ENCODE measurements at regions not wholly inside any gene's neighbourhood (a gene's known extent, or its start where the extent isn't known, plus 50 kb on each side); places are given as distances from the start of the nearest gene placed in this dataset.

DNA sequence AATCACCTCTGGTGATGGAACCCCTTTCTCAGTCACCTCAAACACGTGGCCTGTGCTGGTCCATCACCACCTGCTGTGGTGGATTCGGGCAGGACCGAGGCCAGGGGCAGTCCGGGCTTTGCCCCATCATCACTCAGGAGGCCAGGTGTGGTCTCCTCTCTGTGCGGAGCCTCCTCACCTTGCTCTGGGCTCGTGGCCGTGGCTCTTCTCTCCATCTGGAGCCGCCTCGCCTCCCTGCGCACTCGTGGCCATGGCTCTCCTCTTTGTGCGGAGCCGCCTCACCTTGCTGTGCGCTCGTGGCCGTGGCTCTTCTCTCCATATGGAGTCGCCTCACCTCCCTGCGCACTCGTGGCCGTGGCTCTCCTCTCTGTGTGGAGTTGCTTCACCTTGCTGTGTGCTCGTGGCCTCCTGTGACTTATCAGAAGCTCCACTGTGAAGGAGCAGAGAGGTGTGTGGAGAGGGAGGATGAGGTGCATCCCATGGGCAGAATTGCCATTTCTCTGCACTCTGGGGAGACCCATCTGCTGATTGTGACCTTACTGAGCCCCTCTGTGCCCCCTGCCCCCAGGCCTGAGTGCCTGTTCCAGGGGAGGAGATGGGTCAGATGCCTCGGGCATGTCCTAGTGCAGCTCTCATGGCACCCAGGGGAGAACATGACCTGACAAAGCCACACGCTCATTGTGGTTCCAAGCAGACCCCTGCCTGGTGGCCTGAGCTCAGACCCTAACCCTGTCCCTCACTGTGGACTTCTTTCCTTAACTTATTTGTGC lies 276.6 kb upstream of the IRX2 start:
- no peak for DNase-seq

DNA sequence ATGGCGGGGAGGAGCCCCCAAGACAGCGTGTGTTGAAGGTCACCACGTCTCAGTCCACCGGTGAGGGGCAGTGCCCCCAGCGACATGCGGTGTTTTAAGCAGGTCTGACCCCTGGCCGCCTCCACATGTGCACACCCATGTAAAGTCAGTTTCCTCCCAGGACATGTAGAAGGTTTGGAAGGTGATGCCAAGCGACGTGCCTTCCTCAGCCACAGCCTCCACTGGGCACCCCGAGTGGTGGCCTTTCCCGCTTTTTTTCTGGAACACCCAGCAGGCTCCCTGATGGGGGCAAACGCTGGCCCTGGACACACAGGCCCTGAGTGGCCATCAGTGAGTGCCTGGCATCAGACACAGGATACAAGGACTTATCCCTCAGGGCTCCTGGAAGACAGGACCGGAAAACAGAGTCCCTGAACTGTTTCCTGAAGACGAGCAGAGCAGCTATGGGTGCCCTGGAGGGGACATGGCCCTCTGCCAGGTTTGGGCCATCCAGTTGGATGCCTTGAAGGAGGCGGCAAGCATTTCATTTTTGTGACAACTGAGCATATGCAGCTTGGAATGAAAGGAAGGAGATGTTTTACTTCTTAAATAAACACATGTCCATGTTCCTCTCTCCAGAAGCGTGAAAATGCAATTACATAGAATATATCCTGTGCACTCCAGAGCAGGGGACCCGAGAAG lies 275.8 kb upstream of the IRX2 start:
- DNase-seq, result no peak

DNA sequence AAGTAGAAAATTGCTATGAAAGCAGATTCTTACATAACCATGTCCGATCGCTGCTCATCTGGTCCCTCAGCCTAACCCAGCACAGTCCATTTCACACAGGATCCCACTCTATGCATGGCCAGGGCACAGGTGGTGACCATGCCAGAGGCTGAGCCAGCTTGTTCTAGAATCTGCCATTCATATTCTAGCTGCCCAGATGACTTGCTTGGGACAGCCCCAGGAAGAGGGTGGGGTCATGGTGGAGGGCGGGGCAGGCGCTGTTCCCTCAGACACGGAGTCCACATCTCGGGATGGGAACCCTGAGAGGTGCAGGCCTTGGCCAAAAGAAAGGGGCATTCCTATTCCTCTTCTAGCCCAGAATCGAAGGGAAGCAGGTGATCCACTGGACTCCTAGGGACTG lies 275.2 kb upstream of the IRX2 start:
- DNase-seq, result no peak

DNA sequence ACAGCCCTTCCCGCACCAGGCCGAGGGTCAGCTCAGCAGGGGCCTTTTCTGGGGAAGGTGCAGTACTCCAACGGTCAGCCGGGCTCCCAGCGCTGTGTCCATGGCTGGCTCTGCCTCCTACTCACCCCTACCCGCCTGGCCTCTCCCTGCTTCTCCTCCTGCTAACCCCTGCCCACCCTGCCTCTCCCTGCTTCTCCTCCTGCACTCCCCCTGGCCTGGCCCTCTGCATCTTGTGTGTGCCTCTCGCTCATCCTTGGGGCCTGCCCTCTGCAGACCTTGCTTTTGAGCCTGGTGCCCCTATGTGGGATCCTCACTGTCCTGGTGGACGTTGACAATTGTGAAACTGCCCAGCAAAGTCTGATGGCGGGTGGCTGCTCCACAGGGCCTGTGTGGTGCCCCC lies 274.6 kb upstream of the IRX2 start:
- DNase-seq, result no peak

DNA sequence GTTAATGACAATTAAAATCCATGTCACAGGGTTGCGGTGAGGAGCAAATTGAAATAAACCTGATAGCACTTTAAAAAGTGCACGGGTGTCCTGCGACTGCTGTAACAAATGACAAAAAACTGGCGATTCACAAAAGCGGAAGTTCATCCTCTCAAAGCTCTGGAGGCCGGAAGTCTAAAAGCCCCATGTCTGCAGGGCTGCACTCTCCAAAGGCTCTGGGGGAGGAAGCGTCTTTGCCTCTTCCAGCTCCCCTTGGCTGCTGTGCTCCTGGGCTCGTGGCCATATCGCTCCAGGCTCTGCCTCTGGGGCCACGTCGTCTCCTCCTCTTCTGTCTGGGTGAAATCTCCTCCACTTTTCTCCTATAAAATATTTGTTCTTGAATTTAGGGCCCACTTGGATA lies 273.9 kb upstream of the IRX2 start:
- DNase-seq, result no peak

DNA sequence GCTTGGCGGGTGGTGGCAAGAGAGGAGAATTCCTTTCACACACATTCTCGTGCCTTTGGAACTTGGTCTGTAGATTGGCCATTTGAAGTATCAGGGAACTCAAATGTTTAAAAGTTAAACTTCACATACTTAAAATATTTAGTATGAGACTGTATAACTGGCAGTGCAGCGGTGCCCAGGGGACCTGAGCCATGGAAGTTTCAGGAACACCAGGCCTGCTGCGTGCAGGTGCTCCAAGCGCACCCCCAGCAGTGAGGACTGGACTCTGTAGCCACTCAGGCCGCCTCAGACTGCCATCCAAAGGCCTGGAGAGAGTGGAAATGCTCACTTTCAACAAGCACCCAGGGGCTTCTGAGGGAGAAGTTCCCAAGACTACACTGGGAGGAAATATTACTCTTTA lies 273.5 kb upstream of the IRX2 start:
- DNase-seq, result no peak

DNA sequence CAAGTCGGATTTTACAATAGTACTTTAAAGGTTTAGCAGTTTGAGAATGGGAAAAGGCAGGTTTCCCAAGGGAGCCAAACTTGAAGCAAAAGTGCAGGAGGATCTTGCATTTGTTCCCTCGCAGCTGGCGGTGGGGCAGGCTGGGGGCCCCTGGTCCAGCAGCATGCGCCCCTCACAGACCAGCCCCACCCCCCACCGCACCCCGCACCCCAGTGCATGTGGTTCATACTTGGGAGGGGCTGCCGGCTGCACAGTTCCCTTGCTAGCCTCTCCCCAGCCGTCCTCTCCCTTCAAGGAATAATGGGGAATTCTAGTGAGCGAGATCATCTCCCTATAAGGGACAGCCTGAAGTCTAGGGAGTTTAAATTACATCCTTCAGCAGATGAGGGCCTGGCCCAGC lies 273.1 kb upstream of the IRX2 start:
- DNase-seq, result no peak

DNA sequence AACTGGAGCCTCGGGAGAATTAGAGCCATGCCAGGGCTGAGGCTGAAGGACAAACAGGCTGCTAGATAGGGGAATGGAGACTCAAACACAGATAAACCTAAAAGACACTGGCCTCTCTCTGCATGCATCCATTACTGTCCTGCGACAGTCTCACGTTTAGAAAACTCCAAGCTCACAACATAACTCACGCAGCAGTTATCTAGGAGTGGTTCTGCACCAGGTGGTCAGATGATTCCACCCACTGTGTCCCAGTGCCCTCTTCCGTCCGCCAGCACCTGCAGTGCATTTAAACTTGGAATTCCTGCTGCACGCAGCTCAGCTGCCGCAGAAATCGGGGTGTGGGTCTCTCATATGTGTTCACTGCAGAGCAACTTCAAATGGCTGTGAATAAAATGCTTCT lies 272.6 kb upstream of the IRX2 start:
- no peak for DNase-seq

DNA sequence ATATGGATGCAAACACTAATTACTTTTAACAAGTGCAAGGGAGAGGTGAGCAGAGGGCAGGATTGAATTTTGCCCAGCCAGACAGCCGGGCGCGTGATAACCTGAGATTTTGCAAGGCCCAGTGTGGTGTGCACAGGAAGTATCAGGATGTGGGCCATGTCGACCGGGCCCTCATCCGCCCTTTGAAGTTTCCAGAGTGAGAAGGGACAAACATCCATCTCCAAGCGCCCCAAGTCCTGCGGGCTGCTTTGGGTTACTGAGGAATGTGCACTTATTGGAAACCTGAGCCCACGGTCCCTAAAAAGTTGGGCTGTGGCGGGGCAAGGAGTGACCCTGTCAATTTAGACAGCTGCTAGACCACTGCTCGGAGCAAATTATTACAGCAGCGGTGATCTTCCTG lies 272.2 kb upstream of the IRX2 start:
- no peak for DNase-seq

DNA sequence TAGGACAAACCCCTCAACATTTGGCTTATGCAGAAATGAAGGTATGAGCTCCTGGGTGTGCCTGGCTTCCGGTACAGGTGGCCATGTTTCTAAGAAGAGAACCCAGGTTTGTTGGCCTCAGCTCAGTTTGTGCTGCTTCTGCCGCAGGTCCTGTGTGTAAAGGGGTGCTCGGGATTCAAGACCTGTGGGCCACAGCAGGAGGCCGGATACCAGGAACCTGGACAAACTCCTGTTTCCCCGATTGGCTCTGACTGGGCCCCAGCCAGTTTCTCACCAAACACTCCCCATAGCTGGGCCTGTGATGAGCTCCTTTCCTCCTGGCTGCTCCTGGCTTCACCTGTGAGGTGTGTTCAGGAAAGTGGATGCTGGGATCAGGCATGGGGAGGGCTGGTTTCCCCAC lies 271.2 kb upstream of the IRX2 start:
- DNase-seq, result no peak

DNA sequence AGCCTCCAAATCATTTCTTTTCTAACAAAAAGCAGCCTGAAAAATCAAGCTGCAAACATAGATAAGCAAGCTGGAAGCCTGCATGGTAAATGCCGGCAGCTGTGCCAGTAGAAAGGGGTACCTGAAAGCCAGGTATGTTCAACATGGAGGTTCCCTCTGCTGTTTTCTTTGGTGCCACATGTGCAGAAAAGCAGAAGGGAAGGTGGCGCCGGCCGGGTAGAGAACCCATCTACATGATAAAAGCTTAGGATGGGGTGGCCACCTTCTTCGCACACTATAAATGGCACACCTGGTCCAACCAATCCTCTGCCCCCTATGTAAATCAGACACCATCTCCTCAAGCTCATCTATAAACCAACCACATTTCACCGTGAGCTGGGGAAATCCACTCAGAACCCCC lies 268.9 kb upstream of the IRX2 start:
- DNase-seq, result no peak

DNA sequence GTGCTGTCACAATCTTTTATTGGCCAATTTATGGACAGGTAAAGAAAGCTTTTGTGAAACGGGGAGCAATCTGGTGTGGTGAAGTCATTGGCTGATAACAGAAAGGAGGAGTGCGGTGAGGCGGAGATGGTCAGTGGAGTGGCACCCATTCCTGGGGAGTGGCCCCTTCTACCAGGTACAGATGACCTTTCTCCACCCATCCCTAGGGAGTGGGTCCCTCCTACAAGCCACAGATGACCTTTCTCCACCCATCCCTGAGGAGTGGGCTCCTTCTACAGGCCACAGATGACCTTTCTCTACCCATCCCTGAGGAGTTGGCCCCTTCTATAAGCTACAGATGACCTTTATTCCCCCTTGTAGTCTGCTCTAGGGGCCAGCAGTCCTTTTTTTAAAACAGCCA lies 267.6 kb upstream of the IRX2 start:
- no peak for DNase-seq

DNA sequence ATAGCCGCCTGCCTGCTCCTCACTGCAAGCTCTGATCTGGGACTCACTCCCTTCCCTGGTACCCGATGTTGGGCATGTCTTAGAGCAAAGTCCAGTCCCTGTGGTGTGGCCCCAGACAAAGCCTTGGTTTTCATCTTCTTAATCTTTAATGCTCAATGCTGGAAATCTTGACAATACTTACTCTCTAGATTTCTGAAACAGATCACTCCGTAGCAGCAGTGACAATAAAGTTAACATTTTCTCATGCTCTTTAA lies 260.2 kb upstream of the IRX2 start:
- no peak for DNase-seq

DNA sequence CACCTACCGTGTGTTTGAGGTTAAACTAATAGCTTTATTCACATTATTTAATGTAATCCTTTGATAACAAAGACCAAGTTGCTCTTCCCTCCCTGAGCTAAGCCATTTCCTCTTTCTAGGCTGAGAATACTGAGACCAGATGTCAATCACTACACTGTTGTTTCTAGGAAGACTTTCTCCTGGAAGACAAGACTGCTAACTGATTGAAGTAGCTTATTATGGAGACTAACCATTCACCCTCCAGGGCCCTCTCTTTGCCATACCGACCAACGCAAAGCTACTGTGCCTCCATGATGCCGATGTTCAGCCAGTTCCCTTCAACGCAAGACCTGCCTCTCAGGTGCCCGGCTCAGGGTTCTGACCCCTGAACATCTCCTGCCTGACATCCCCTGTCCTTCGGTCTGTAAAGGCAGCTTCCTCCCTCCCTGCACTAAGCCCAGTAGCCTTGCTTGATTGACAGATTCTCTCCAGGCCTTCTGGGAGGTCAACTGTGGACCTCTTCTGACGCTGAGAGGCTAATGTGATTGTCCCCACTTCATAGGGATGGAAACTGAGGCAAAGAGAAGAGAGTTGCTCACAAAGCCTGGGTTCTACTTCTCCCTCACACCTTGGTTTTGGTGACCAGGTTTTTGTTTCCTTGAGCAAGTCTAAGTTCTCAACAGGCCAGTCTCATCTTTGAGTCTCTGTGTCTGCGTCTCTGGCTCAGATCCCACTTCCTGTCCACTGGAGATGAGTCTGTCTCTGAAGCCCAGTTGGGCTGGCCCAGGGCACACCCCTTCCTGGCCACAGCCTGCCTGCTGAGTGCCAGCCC lies 259.7 kb upstream of the IRX2 start:
- DNase-seq, result no peak

DNA sequence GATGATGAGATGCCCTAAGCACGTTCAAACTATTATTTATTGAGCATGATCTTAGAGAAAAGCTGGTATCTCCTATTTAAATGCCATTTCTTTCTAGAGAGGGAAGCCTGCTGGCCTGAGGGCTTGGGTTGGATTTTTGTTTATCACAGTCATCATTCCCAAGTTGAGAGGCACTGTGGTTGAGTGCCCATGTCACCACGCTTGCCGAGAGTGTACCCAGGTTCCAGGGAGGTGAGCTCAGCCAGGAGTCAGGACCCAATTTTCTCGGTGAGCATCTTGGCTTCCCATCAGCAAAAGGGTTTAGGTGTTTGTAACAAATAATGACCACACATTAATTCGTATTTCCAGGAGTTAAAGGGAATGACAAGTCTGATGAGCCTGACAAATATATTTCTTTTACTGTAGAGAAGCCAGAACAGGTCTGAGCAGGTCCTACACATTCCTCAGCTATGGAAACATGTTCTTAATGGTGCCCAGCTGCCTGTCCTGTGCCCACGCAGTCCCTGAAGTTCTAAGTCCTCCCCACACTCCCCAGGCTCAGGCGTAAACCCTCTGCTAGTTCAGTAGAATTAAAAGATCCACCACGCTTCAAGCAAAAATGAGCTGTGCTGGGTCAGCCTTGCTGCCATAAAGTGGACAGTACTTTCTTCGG lies 258.9 kb upstream of the IRX2 start:
- no peak for DNase-seq

DNA sequence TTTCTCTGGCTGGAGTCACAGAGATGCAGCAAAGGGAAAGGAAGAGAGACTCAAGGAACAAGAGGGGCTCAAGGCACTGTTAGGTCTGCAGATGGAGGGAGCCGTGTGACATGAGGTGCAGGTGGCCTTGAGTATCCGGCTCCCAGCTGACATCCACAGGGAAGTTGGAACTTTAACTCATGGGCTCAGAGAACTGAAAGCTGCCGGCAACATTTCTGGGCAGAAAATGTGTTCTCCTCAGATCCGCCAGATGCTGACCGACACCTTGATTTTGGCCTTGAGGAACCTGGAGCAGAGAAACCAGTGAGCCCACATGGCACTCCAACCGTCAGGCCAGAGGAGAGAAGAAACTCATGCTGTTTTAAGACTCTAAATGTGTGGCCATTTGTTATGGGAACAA lies 258.1 kb upstream of the IRX2 start:
- DNase-seq, result no peak

DNA sequence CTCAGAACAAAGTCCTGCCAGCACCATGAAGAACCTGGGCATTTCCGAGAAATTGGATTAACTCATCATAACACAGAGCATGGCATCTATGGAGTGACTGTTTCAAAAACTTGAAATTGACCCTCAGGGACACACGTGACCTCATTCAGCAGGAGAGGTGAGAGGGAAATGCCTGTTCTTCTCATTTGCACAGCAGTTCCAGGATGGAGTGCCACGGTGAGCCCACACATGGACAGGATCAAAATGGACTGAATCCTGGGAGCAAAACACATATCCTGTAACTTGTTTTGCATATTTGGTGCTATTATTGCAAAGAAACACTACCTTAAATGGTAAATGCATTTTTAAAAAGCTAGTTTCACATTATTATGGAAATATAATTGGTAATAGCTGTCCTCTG lies 256.1 kb upstream of the IRX2 start:
- DNase-seq, result no peak

DNA sequence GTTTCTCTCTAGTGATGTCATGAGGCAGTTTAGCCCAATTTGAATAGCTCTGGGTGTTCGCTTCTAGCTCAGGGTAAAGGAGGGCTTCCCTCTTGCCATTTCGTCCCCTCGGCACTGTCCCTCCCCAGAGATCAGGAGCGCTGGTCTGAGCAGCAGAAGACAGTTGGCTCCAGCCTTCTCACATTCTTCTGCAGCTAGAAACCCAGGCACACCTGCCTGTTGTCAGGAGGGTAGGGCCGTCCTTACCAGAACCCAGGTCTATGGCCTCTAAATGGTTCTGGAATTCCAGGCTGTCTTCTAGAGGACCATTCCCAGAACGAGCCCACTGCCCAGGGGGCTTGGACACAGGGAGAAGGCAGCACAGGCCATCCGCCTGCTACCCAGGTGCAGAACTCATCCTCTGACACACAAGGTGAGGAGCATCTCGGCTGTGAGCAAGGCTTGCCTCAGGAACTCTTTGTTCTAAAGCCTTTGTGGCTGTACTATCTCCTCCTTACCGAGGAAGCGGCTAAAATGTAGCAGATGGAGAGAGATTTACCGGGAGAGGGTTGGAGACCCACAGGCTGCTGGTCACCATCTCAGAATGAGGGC lies 255.6 kb upstream of the IRX2 start:
- no peak for DNase-seq

DNA sequence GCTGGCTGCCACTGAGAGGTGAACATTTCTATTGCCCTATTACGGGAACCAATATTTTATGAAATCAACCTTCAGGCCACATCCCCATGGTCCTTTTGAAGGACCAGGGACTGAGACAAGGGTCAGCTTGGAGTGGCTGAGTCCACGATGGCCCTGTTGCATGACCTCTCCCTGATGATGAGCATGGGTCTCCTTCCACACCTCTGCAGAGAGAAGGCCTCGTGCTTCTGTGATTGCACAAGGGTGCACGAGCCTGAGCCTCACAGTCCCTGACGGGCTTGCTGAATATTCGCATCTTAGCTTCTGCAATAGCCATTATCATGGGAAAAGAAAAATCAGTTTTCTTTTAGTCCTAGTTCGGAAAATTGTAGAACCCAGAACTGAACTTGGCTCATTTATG lies 255.0 kb upstream of the IRX2 start:
- no peak for DNase-seq

DNA sequence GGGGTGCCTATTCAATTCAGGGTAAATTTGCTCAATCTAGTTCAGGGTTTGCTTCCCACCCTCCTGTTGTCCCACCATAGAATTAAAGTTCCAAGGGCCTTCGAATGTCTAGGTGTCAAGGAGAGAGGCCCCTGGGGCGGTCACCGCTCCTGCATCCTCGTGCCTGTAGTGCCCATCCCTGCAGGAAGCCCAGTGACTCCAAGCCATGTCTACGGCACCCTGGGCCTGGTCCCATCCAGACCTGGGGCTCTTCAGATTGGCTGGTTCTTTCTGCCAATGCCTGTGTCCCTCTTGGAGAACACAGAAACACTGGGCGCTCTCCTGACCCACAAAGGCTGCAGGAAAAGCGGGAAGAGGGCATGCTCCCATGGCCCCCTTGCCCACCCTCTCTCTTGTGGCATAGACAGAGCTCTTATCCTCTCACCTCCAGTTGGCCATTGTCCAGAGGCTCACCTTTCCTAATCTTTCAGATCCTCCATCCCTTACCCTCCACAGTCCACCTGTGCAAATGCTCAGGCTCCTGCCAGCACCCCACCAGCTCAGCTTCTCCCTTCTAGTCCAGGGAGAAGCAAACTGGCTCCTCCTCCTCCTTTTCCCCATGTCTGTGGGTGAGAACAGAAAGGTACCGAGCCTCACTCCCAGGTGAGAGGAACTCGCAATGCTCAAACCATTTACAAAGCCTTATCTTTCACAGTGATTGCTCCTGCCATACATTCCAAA lies 253.0 kb upstream of the IRX2 start:
- no peak for DNase-seq

DNA sequence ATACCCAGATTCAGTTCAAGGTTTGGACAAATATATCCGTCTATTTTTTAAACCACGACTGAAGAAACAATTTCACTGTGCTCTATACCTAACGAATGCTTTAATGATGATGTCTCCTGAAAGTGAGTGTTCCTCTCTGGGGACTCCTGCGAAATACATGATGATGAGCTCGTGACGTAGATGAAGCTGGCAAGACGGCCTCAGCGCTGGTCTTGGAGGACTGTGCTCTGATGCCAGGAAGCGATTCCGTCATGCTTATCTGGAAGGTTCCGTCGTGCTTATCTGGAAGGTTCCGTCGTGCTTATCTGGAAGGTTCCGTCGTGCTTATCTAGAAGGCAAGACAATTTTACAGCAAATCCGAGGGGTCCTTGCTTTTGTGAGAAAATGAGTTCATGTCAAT lies 250.8 kb upstream of the IRX2 start:
- DNase-seq, result no peak

DNA sequence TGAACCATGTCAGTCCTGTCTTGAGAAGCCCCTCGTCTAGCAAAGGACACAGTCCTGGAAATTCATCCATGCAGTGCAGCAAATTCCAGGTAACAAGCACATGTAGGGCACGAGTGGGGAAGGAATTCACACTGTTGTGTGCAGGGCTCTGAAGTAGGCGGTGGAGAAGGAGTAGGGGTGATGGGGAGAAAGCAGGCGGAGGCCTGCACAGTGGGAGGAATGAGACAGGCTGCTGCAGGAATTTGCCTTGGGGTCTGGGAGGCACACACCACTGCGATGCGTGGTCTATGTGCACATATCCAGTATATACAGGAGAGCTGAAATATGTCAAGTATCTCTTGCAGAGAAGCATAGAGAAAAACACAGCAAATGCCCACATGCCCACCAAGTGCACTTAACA lies 249.2 kb upstream of the IRX2 start:
- DNase-seq, result no peak

DNA sequence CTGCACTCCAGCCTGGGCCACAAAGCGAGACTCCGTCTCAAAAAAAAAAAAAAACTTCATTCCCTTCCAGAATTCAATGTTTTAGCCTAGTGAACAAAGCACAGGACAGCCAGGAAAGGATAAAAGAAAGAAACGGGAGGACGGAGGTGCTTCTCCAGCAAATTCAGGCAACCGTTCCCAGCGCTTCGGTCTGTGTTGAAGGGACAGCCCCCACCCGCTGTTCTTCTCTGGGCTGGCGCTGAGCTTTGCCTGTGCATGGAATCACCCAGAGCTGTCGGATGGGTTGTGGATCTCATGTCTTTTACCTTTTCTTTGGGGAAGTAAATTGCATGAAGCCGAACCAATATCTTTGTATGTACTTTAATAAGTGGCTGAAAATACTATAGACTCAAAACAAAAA lies 248.4 kb upstream of the IRX2 start:
- no peak for DNase-seq
